Activated T-helper 9 cell treated with anti-CD3 and anti-CD28 coated beads, Interleukin-2, amount 50 U/mL, for 16 hours (primary cell): ENCODE measurements at regions not wholly inside any gene's neighbourhood (a gene's known extent, or its start where the extent isn't known, plus 50 kb on each side); places are given as distances from the start of the nearest gene placed in this dataset.
A peak's percentile ranks its signal among the peaks of the same experiment; 100 is the strongest.
"Not testable (repeated sequence)": the region's sequence is repeated elsewhere in the genome, so short reads cannot be mapped to it uniquely, and the experiment has no call there.

ENCODE experiments used
- DNase-seq: peaks from one replicate; pipeline ENCODE4 v3.0.0-alpha.2; 2020; ENCODE audit warnings: low read depth

DNA sequence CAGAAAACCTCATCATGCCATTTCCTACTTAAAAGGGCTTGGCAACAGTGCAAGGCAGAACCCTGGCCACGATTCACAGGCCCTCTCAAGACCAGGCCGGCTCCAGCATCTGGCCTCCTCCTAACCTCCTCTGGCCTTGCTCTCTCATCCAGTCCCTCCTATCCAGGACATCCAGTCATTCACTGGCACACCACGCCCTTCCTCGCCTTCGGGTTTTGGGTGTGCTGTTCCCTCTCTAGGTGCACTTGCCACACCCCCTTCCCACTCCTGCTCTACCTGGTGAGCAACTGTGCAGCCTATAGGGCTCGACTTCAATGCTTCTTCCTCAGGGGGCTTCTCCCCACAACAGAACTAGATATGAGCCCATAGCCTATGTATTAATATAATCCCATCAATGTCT lies 317.1 kb downstream of the ARRDC4 start:
- no peak for DNase-seq

DNA sequence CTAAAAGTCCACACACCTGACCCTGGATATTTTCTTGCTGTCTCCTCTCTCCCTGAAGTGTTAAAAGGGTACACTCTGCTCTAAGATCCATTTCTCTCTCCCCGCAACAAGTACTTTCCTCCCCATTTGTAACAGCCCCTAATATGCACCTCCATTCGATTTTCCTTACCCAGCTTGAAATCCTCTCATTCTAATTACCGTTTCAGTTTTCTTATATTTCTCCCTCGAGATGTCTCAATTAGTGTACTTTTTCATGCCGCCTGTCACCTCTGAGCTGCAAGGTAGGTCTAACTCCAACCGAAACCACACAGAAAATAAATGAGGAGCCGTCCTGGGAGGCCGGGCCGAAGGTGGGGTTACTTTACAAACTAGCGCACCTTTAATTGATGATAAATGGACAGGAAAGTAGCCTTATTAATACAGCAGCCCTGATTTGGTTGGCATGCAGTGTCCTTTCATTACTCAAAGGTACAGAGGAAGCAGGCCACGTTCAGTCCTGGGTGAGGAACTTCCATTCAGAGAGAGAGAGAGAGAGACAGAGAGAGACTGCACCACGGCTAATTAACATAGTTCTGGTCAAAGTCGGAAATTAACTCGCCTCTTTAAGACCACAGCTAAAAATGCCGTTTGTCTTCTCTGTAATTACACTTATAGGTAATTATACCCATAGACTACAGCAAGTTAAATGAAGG lies 319.9 kb downstream of the ARRDC4 start:
- no peak for DNase-seq

DNA sequence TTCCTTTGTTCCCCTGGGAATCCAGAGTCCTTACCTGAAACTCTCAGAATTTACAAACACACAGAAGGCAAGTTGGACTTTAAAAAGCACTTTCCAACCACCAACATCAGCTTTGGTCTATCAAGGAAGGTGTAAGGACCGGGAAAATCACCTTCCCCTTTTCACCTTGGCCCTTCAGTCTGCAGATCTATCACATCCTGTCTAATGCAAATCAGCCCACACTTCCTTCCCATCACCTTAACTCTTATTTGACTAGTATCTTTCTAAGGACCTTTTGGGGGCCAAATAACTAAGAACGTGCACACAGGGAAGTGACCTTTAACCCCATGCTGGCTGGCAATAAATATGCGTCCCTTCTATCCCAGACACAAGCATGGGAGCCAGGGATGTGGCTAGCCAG lies 320.6 kb downstream of the ARRDC4 start:
- DNase-seq: no peak

DNA sequence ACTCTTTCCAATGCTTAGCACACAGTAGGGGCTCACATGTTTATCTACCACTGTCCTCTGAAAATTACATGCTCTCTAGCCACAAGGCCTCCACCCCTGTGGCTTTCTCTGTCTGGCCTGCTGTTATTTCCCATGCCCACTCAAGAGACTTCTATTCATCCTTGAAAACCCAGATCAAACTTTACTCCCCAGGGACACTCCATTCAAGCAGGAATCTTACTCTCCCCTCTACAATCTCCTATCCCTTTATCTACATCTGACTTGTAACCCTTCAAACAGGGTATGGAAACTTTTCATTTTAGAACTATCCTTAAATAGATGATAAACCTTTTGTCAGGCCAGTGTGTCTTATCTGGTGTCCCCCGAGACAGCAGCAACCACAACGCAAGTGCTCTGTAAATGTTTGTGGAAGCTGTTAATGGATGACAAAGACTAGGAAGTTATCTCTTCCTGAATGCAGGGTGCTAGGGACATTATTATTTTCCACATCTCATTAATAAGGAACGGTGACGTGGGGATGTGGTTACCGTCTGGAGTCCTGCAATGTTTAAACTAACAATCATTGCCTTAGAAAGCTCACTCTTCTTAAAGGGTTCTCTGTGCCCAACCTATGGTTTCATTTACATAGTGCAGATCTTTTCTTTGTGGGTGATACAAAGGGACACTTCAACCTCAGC lies 322.3 kb downstream of the ARRDC4 start:
- no peak for DNase-seq

DNA sequence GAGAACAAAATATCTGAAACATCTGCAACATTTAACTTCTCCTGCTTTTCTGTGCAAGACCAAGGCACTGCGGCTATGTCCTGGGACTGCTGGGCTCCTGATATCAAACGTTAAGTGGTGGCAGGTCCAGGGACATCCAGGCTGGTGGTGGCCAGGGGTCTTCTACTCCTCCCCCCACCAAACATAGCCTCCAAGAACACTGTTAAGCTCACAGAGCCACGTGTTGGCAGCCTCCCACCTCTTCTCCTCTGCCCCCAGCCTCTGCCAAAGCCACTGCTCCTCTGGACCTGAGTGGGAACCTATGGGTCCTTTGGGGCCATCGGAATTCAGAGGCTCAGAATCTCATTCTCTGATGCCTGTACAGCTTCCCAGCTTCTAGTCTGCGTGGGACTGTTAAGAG lies 325.7 kb downstream of the ARRDC4 start:
- DNase-seq: no peak

DNA sequence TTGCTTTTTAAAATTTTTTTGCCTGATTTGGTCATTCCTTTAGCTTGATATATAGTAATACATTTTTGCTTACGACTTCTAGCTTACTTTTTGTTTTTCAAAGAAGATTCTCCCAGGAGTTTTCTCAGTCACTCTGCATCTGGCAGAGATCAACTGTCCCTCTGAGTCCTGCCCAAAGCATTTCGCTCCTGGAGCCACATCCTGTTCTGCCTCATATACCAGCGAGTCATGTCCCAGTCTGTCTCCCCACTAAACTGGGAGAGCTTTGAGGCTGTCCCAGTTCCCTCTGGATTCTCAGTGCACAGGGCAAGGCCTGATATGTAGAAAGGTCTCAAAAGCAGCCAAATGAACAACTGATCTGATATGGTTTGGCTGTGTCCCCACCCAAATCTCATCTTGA lies 326.3 kb downstream of the ARRDC4 start:
- DNase-seq: no peak

DNA sequence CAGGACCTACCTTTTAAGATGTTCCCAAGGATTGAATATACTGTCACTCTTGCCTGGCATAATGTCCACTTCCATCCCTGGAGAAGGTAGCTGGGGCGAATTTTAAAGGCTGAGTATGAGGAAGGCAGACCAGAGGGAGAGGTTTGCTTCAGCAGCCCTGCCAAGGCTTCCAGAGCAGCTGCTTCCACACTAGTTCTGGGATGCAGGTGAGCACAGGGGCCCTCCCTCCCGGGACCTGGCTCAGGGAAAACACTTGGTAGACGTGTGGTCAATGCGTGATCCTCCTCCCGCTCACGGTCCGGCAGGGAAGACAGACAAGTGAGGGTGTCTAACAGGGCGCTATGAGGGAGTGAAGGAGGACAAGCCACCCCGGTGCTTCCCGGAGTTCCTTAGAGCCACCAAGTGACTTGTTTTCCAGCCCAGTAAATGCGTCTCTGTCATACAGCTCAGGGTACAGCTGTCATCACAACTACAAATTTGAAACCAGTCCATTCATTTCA lies 327.6 kb downstream of the ARRDC4 start:
- DNase-seq: no peak

DNA sequence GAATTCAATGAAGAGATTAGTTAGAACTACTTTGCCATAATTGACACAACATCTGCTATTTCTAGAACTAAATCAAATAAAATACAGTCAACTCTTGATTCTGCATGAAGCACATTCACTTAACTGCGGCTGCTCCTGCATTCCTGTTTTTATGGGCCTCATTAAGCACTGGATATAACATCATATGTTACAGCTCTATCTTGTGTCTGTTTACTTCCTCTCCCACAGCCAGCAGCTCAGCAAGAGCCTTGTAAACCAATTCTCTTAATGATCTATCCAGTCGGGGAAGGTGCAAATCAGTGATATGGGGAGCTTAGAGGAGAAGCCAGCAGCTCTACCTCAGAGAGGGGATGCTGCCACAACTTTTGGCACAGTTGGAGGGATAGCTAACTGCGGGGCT lies 329.2 kb downstream of the ARRDC4 start:
- no peak for DNase-seq

DNA sequence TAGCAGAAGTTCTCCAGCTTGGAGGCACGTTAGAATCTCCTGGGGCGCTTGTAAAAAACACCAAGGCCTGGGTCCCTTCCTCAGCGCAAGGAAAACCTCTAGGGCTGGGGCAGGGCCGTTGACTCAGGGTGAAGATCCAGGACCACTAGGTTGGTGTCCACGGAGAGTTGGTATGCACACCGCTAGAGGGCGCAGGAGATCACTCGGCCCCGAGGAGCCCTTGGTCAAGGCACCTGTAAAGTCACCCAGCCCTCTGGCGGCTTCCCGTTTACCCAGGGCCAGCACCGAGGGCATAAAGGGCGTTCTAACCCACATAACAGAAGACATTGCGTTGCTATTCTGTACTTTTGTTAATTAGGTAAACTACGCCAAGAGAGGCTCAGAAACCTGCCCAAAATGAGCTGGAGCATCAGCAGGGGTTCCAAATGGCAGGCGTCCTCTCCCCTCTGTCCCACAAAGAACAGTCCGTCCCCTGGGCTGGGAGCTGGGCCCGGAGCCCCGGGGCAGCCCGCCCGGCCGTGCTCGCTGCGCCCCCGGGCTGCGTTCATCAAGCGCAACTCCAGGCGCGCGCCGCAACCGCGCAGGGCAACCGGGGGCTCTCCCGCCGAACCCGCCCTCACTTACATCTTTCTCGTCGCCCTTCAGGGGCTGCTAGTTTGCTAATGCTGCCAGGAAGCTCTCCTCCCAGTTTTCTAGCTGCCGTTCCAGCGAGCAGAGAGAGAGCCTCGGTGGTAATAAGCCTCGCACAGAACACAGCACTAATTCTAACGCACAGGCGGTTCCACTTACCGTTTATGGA lies 332.1 kb downstream of the ARRDC4 start:
- DNase-seq: no peak

DNA sequence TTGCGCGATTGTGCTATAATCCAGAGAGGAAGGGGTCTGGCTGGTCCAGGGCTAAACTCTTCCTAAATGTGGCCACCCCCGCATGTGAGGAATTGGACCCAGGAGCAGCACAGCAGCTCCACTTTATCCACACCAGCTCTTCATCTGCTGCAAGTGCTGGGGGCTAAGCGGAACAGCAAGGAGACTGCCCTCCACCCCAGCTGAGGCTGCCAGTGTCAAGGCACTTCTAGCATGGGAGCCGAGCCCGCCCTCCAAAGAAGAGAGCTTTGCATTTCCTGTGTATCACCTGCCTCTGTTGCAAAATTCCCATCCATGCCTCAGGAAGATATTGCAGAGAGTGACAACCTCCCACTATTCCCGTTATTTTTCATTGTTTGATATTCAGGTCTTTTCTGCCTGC lies 333.6 kb downstream of the ARRDC4 start:
- DNase-seq: no peak

DNA sequence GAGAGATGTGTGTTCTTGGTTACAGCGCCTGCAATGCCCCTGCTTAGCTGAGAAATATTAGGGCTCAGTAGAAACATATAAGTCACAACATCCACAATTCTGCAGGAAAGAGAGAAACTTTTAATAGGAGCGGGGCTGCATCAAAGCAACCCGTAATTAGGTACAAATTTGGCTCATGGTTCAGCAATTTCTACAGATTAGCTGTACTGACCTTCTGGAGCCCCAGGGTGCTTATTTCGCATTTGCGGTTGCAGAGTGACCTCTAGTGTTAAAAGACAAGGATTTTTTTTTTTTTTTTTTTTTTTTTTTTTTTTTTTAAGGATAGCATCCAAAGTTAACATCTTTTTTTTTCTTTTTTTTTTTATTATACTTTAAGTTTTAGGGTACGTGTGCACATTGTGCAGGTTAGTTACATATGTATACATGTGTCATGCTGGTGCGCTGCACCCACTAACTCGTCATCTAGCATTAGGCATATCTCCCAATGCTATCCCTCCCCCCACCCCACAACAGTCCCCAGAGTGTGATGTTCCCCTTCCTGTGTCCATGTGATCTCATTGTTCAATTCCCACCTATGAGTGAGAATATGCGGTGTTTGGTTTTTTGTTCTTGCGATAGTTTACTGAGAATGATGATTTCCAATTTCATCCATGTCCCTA lies 334.7 kb downstream of the ARRDC4 start:
- not testable (repeated sequence) for DNase-seq

DNA sequence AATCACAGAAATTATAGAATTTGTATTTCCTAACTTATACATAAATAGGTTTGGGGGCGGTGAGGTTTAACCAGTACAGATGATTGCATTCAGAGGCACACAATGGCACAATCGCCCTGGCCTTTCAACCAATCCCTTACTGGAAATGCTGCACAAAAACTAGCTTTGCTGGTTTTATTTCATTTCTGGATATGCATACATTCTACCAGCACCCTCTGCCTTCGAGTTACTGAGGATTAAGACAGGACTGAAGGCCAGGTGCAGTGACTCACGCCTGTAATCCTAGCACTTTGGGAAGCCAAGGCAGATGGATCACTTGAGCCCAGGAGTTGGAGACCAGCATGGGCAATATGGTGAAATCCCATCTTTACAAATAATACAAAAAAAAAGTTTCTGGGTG lies 336.1 kb downstream of the ARRDC4 start:
- DNase-seq: no peak

DNA sequence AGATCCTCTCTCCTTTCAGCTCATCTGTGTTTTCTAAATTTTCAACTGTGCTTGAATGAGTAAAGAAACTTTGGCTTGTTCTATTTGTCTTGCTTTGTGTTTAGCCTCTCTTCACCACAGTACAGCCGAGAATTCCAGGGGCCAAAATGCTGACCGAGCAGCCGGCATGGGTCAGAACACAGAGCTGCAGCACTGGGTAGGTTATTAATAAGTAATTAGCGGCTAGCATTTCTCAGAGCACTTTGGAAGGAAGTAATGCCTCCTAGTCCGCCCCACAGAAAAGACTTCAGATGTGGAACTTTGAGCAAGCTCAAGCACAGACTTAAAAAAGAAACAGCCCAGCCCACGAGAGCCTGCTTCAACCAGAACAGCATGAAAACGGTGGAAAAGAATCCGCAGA lies 343.9 kb downstream of the ARRDC4 start:
- no peak for DNase-seq

DNA sequence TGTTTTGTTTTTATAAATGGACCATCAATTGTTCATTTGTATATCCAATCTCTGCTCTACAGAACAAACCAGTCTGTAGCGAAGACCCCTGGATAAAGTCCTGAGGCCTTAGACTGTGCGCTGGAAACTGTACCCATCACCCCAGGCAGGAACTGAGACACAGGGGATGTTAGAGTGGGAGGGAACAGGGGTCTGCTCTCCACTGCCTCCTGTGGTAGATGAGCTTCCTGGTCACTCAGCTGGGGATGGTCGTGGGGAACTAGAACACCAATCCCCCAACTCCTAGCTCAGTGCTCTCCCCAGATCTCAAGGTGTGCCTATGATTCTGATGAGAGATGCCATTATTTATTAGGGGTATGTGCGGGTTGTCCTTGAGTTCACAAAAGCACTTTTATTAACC lies 340.2 kb upstream of the IGF1R start:
- DNase-seq: no peak

DNA sequence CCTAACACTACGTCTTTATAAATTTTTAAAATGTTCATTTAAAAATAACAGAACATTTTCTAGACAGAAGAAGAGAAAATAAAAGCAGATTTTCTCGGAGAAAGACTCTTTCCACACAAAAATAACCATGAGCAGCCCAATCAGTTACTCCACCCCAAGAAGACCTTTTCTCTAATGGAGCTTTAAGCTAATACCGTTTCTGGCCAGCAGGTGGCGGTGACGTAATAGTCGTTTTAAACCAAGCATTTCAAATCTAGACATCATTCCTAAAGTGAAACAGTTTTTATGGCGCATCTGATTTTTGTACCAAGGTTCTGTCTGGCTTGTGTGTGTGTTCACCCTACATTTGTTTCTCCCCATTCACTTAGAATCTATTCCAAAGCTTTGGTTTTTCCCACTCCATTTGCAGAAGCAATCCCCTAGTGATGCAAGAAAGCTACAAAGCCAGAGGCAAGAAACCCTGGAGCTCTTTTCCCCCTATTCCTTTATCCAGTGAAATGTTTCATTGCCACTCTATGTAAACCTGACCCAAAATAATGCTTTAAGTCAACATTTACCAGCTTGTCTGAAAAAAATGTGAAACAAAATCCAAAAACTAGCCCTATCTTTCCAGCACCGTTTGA lies 336.7 kb upstream of the IGF1R start:
- peak; percentile 32 for DNase-seq

DNA sequence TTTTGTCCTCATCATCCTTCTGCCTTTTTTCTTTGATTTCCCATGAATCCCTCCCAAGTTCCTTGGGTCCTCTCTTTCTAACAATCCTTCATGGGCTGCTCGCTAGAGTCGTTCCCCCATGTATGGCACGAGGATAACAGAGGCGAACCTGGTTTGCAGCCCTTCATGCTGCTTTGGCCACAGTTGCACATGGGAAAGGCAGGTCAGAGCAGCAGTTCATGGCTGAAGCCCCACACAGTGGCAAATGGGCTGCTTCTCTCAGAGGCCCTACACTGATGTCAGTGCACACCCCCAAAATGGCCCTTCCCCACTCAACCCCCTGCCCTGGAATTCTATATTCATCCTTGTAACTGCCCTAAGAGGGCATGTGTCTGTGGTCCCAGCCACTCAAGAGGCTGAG lies 335.4 kb upstream of the IGF1R start:
- DNase-seq: no peak

DNA sequence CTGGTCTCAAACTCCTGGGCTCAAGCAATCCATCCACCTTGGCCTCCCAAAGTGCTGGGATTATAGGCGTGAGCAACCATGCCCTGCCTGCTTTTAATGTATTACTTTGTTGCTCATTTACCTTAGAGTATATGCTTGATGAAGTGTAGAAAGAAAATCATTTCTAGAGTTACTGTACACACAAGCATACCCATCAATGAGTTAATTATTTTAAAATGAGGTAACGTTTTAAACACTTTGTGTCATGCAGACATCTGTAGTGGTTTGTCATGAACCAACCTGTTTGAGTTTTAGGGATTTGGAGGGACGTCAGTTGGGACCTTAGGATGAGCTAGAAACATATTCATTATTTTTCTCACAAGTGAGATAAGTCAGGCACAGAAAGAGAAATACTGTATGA lies 332.4 kb upstream of the IGF1R start:
- DNase-seq: no peak

DNA sequence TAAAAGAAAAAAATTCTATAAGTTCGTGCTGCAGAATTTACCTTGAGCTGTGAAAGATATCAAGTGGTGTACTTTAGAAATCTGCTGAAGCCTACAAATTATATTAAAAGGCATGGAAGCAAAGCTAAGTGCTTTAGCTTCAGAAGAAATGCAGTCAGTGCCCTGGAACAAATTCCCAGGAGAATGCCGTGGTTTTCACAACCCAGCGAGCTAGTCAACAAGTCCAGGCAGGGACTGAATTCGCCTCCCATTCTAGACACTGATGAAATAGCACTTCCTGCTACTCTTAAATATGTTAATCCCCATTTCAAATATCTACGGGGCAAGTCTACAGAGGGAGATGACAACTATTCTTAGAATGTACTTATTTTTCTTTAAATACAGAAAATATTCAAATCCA lies 326.4 kb upstream of the IGF1R start:
- no peak for DNase-seq

DNA sequence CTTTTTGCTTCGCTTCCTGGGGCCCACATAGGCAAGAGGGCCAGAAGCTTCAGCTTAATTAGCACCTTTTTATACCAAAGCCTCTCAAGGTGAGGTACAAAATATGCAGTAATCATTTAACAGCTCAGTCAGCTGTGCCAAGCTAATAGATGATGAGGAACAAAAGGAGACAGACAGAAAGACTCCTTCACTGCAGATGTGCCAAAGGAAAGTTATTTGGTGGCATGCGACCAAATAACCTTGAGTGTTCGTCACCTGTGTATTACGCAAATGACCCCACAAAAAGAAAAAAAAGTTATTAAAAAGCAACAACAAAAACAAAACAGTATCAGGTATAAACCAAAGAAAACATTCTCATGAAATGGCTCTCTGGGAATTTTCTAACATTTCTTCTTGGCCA lies 325.8 kb upstream of the IGF1R start:
- DNase-seq: no peak

DNA sequence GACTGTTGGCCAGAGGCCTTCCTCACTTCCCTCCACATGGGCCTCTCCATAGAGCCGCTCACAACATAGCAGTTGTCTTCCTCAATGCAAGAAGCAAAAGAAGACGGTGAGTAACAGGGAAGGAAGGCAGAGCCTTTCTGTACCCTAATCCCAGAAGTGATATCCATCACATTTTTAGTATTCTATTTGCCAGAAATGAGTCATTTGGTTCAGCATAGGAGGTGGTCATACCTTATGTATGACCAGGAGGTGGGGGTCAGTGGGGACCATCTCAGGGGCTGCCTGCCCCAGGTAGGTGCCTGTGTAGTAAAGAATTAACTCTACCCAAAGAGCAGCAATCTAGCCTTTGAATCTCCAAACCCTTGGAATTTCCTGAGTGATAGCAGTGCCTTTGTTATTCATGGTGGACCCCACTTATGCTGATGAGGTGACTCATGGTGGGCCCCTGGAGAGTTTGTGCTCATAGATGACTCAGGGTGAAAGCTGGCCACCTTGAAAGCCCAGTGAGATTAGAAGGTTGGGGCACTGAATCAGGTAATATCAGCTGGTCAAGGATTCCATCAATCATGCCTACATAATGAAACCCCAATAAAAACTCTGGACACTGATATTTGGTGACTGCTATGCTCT lies 323.9 kb upstream of the IGF1R start:
- no peak for DNase-seq

DNA sequence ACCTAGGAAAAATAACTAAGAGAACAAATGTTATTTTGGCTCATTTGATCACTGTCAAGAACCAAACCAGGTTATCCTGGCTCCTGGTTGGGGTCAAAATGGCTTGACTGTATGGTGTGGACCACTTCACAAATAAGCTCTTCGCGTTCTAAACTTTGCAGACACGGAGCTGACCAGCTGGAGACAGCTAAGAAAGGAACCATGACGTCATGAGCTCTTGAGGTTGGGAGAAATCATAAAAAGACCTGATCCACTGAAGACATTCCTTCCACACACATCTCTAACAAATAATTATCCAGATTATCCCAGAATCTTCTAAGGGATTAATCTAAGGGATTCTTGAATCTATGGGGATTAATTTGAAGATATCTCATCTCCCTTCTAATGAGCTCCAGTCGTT lies 321.5 kb upstream of the IGF1R start:
- no peak for DNase-seq

DNA sequence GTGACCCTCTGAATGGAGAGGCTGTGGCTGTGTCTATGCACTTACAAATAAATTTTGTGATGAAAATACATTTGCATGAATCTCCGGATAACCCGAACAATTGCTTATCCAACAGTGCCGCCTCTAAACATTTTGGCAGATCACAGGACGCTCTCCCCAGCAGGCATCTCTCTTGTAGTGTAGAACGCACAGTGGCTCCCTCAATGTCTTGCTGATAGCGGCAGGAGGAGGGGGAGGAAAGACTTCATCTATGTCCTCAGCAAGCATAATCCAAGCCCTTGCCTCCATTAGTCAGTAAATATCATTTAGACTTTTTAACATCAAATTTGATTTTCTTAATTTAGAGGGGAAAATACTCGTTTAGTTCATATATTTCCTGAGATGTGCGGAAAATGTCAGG lies 318.1 kb upstream of the IGF1R start:
- no peak for DNase-seq
